ENCODE measurements at regions not wholly inside any gene's neighbourhood (a gene's known extent, or its start where the extent isn't known, plus 50 kb on each side); places are given as distances from the start of the nearest gene placed in this dataset.

DNA sequence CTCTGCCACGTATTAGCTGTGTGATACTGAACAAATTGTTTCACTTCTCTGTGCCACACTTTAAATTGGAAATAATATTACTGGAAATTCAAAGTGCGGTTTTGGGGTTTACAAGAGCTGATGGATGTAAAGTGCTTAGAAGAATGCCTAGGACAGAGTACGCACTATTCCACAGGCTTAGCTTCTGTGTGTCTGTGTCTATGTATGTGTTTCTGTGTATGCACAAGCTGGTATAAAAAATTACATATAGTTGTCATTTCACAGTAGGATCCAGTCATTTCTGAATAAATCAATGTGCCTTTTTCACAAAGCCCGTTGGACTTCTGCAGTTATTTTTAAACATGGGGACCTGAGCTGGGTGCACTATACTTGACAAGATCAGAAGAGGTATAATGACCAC lies 370.4 kb downstream of the TUSC7 start:
- no peak for TF ChIP-seq POLR2A (IDR thresholded peaks at IDR 0.05; ENCODE audit: low read length)
- no peak for TF ChIP-seq GATA1 (IDR thresholded peaks at IDR 0.05; ENCODE audit: low read depth, low read length)
